Cardiac fibroblast (primary cell): ENCODE measurements at regions not wholly inside any gene's neighbourhood (a gene's known extent, or its start where the extent isn't known, plus 50 kb on each side); places are given as distances from the start of the nearest gene placed in this dataset.

Experiments used
- DNase-seq, 2 donors: peaks; one replicate each; pipeline versions ENCODE4 v3.0.0 to v3.0.0-alpha.2; 2010; ENCODE audit warnings: low read depth in 2 of 2
- H3K4me3 ChIP-seq, 2 donors: replicated peaks in 1 of 2; 1 replicate in 1 of 2; 2 replicates in 1 of 2; pipeline ENCODE4 v1.5.1; 2011; ENCODE audit warnings: low read depth in 2 of 2, low read length in 2 of 2, mild to moderate bottlenecking in 2 of 2, moderate library complexity in 1 of 2
- CTCF ChIP-seq: IDR thresholded peaks from one replicate; pipeline ENCODE4 v1.5.1; 2011; ENCODE audit warnings: low read depth, mild to moderate bottlenecking, low read length, inconsistent platforms

- H3K4me3 ChIP-seq: no peak overlapping the region
- no peak for TF ChIP-seq CTCF
- peak in 1 of 2 donors; percentile 1 for DNase-seq
Observed at GRCh38 chr19:31553112-31553845, 204.0 kb upstream of the TSHZ3 start.

GRCh38 chr19:31553846-31554215 lies 204.6 kb upstream of the TSHZ3 start:
- H3K4me3 ChIP-seq: no peak overlapping the region
- no peak for DNase-seq
- TF ChIP-seq CTCF: no peak

- TF ChIP-seq CTCF: no peak
- H3K4me3 ChIP-seq: no peak overlapping the region
- no peak for DNase-seq
Observed at GRCh38 chr19:31554360-31554759, 205.1 kb upstream of the TSHZ3 start.

GRCh38 chr19:31555634-31556215 lies 206.5 kb upstream of the TSHZ3 start:
- no peak for DNase-seq
- no peak for TF ChIP-seq CTCF
- no peak overlapping the region for H3K4me3 ChIP-seq

- TF ChIP-seq CTCF: no peak
- H3K4me3 ChIP-seq: no peak overlapping the region
- DNase-seq: no peak
Observed at GRCh38 chr19:31559494-31559893, 210.3 kb upstream of the TSHZ3 start.

- TF ChIP-seq CTCF: no peak
- H3K4me3 ChIP-seq: no peak overlapping the region
- no peak for DNase-seq
Observed at GRCh38 chr19:31560086-31561060, 211.1 kb upstream of the TSHZ3 start.
